Calu3 (cell line): ENCODE measurements at regions not wholly inside any gene's neighbourhood (a gene's known extent, or its start where the extent isn't known, plus 50 kb on each side); places are given as distances from the start of the nearest gene placed in this dataset.

ENCODE experiments used
- BruUV-seq: library from RNA; stranded (reverse); fragments of 400-500 nt; replicated peaks from 2 replicates; lab custom pipeline; 2021; lab: Mats Ljungman, UMichigan
- CTCF ChIA-PET: fragments of 300-600 bp; sonication (Branson Sonifier 250); formaldehyde crosslinking; loops from one replicate; lab custom pipeline; 2022; ENCODE audit warnings: antibody characterized with exemption; lab: Charles Lee
- DNase-seq: peaks from one replicate; pipeline ENCODE4 v3.0.0; 2022
- H3K27ac Mint-ChIP-seq: one replicate; pipeline ENCODE4 v1.8.0; 2022; ENCODE audit warnings: mixed read lengths; ENCODE audit not compliant: unreplicated experiment
- H3K27me3 Mint-ChIP-seq: one replicate; pipeline ENCODE4 v1.8.0; 2022; ENCODE audit warnings: mixed read lengths; ENCODE audit not compliant: unreplicated experiment
- H3K36me3 Mint-ChIP-seq: one replicate; pipeline ENCODE4 v1.8.0; 2022; ENCODE audit warnings: mild to moderate bottlenecking, moderate library complexity, mixed read lengths; ENCODE audit not compliant: insufficient read depth, unreplicated experiment
- H3K4me1 Mint-ChIP-seq: one replicate; pipeline ENCODE4 v1.8.0; 2022; ENCODE audit warnings: mild to moderate bottlenecking, low read depth, mixed read lengths; ENCODE audit not compliant: unreplicated experiment
- H3K4me3 Mint-ChIP-seq: one replicate; pipeline ENCODE4 v1.8.0; 2022; ENCODE audit warnings: mild to moderate bottlenecking, low read depth, moderate library complexity, mixed read lengths; ENCODE audit not compliant: unreplicated experiment
- H3K9me3 Mint-ChIP-seq: one replicate; pipeline ENCODE4 v1.8.0; 2022; ENCODE audit warnings: low read depth, mixed read lengths; ENCODE audit not compliant: unreplicated experiment
- intact Hi-C: fragments of 100-400 bp; cut with micrococcal nuclease; formaldehyde crosslinking; loops from one replicate; pipeline ENCODE4 v1.10.0; 2022; ENCODE audit not compliant: unreplicated experiment
- TF ChIP-seq, protein P1 (sequence below): fragments of 200-600 bp; IDR thresholded peaks from one replicate; pipeline ENCODE4 v1.8.0; 2022; ENCODE audit warnings: antibody characterized with exemption; ENCODE audit not compliant: unreplicated experiment

DNA sequence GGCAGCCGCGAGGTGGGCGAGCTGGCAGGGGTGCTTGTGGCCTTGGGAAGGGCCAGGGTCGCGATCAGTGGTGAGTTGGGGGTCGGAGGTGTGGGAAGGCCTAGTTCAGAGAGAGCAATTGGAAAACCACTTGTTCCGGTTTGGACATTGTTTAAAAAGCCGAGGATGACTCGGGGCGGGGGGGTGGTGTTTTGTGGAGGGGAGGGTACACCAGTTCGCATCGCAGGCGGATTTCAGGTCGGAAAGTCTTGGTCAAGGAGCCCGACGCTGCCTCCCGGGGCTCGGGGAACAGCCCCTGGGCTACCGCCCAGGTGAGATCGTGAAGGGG is 66.4 kb downstream of the KPNA2 start:
- Mint-ChIP-seq H3K4me1 (no peaks in the 10 kb centered on the region), H3K36me3 (peaks cover 24% of the 10 kb centered on the region), H3K27ac (peak overlapping the region; percentile 71), H3K4me3 (peak overlapping the region; percentile 91), H3K27me3 (no peaks in the 10 kb centered on the region), H3K9me3 (no peaks in the 10 kb centered on the region)
- BruUV-seq = no TSS peak
- CTCF ChIA-PET = no interaction called here
- TF ChIP-seq, protein P1, sequence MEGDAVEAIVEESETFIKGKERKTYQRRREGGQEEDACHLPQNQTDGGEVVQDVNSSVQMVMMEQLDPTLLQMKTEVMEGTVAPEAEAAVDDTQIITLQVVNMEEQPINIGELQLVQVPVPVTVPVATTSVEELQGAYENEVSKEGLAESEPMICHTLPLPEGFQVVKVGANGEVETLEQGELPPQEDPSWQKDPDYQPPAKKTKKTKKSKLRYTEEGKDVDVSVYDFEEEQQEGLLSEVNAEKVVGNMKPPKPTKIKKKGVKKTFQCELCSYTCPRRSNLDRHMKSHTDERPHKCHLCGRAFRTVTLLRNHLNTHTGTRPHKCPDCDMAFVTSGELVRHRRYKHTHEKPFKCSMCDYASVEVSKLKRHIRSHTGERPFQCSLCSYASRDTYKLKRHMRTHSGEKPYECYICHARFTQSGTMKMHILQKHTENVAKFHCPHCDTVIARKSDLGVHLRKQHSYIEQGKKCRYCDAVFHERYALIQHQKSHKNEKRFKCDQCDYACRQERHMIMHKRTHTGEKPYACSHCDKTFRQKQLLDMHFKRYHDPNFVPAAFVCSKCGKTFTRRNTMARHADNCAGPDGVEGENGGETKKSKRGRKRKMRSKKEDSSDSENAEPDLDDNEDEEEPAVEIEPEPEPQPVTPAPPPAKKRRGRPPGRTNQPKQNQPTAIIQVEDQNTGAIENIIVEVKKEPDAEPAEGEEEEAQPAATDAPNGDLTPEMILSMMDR = no peak
- intact Hi-C loops = no loop called here
- no peak for DNase-seq

DNA sequence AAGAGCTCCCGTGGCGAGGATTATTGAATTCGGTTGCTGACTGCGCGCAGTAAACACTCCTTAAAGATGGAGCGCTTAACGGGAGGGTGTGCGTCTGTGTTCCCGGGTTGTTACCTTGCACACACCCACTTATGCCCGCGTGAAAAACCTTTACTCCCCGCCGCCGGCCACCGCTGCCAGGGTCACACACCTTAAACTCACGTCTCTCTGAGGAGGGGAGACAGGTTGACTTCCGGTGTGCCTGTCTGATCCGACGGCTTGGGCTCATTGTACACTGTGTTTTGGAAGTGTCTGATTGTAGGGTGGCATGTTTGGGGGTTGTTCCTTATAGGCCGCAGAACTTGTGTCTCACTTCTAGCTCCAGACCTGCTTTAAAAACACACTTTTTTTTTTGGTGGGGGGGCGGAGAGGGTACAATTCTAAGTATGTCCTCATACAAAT is 66.8 kb downstream of the KPNA2 start:
- CTCF ChIA-PET = no interaction called here
- Mint-ChIP-seq H3K9me3 (no peaks in the 10 kb centered on the region), H3K36me3 (peaks cover 24% of the 10 kb centered on the region), H3K27ac (peak overlapping the region; percentile 71), H3K4me3 (peak overlapping the region; percentile 91), H3K27me3 (no peaks in the 10 kb centered on the region), H3K4me1 (no peaks in the 10 kb centered on the region)
- TF ChIP-seq, protein P1 = no peak
- DNase-seq = peak; percentile 27
- intact Hi-C loops = no loop called here
- BruUV-seq = no TSS peak

DNA sequence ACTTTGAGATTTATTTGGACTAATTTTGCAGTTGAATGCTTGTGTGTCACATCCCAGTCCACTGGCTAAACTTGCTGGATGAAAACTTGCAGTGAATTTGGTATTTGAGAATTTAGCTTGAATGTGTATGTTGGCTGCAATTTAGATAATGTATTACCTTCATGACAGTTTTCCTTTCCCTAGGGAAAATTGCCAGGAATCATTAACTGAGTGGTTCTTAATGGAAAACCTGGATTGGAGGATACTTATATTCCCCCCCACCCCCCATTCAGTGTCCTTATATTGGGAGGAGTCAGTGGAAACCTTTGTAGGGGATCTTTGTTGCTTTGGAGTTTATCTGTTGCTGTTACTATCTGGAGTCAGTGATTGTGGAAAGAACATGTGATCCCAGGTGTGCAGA is 67.6 kb downstream of the KPNA2 start:
- H3K4me1 Mint-ChIP-seq = no peaks in the 10 kb centered on the region
- no peak overlapping the region for H3K27ac Mint-ChIP-seq
- TF ChIP-seq, protein P1 = no peak
- intact Hi-C loops = no loop called here
- no peak for DNase-seq
- H3K9me3 Mint-ChIP-seq = no peaks in the 10 kb centered on the region
- BruUV-seq = no TSS peak
- H3K27me3 Mint-ChIP-seq = no peaks in the 10 kb centered on the region
- H3K36me3 Mint-ChIP-seq = peaks cover 24% of the 10 kb centered on the region
- CTCF ChIA-PET = no interaction called here
- peak overlapping the region; percentile 91 for H3K4me3 Mint-ChIP-seq

DNA sequence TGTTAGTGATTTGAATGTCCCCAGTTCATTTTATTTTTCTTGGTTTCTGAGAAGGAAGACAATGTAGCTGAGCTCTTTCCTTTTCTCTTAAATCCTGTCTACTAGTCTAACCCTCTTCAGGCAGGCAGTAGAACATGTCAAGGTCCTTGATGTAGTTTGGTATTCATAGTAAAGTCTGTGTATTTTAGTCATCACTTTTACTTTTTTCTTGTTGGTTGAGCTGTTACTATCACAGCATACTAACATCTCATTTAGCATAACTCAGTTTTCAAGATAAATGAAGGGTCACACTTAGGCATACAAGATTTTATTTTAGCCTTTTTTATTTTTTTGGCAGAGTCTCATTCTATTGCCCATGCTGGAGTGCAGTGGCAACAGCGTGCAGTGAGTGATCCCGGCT is 70.5 kb downstream of the KPNA2 start:
- CTCF ChIA-PET = no interaction called here

More for the DNA sequence above, 70.5 kb downstream of the KPNA2 start:
- H3K27me3 Mint-ChIP-seq = no peaks in the 10 kb centered on the region
- BruUV-seq = no TSS peak
- H3K36me3 Mint-ChIP-seq = peaks cover 22% of the 10 kb centered on the region
- H3K27ac Mint-ChIP-seq = no peak overlapping the region
- peaks cover 2% of the 10 kb centered on the region for H3K9me3 Mint-ChIP-seq
- TF ChIP-seq, protein P1 = no peak
- no peak for DNase-seq
- H3K4me3 Mint-ChIP-seq = no peak overlapping the region
- no peaks in the 10 kb centered on the region for H3K4me1 Mint-ChIP-seq
- intact Hi-C loops = no loop called here
